ENCODE measurements at regions not wholly inside any gene's neighbourhood (a gene's known extent, or its start where the extent isn't known, plus 50 kb on each side); places are given as distances from the start of the nearest gene placed in this dataset.

DNA sequence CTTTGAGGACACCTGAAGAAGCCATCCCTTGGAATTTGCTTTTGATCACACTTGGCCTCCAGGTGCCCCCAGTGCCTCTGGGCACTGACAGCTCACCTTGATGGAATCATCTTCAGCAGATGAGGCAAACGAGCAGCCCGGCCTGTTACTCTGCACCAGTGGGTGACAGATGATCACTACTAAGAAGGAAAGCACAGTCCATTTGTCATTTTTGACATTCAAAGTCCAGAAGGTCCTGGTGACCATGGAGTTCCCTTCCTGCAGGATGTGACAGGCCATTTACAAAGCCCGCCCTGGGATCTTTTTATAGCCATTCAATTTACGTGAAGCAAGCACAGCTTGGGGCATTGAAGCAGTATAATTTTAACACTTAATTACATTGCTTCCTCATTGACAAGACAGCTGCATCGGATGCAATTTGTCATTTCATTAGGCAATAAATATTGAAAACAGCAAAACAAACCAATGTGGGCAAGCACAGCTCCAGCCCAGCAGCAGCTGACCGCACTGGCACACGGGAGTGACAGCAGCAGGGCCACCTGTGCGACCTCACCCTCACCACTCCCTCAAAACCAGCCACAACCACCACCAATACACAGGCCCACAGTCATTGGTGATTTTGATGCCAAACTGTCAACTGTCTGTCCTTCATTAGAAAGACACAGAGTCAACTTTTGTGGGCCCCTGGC lies 76.0 kb upstream of the SLC66A3 start:
- TF ChIP-seq POLR2AphosphoS5 (IDR thresholded peaks at IDR 0.05; ENCODE audit: low read depth, low read length), result no peak
- TF ChIP-seq POLR2A (IDR thresholded peaks at IDR 0.05; ENCODE audit: low read depth, low read length), result no peak
- TF ChIP-seq TAF1 (IDR thresholded peaks at IDR 0.05; ENCODE audit: low read depth, low read length), result no peak
- TF ChIP-seq SPI1 (IDR thresholded peaks at IDR 0.05; ENCODE audit: low read depth, low read length), result no peak
- no peak for TF ChIP-seq POU2F2 (IDR thresholded peaks at IDR 0.05; ENCODE audit: low read depth, low read length)
